GM21381 (cell line): ENCODE measurements at regions not wholly inside any gene's neighbourhood (a gene's known extent, or its start where the extent isn't known, plus 50 kb on each side); places are given as distances from the start of the nearest gene placed in this dataset.

Experiments
- ATAC-seq: cut with Tn5 transposase; IDR thresholded peaks from one replicate; pipeline ENCODE4 v1.9.1; 2021; ENCODE audit warnings: mild to moderate bottlenecking, moderate library complexity; ENCODE audit not compliant: unreplicated experiment

DNA sequence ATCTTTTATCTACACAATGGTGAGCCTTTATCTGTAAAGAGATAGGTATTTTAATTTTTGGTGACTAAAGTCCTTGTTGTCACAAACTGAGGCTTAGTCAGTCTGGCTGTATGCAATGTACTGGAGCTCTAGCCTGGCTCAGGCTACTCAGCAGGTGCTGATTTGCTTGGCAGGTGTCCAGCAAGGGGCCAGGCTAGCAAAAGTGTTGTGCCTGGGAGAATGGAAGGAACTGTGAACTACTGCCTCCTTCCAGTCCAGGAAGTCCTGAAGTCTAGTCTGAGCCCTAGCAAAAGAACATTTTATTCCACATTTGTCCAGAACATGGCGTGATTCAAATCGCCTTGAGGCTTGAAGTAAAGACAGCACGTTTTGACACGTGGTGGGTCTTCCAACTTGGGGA is 260.5 kb downstream of the CCDC85A start:
- no peak for ATAC-seq

DNA sequence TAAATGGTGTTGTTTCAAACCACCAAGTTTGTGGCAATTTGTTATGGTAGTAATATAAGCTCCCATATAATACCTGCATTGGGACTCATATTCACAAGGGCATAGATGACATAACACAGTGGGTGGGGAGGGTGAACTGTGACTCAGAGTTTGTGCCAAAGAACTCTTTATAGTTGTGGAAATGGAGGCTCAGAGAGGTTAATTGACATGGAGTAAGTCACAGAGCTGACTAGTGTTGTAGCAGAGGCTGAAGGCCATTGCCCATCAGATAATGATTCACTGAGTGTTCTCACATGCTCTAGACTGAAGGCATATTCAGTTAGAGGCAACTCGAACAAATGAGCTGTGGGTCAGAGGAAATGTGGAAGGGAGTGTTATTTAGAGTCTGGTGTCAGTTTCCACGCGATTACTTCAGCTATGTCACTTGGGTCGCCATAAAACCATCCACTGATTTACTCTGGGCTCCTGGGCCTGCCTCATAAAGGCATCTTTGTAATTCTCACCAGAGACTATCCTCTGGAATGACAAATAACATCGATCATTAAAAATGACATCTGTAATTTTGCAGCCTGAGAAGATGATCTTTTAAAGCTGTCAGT is 264.7 kb downstream of the CCDC85A start:
- ATAC-seq, result no peak

DNA sequence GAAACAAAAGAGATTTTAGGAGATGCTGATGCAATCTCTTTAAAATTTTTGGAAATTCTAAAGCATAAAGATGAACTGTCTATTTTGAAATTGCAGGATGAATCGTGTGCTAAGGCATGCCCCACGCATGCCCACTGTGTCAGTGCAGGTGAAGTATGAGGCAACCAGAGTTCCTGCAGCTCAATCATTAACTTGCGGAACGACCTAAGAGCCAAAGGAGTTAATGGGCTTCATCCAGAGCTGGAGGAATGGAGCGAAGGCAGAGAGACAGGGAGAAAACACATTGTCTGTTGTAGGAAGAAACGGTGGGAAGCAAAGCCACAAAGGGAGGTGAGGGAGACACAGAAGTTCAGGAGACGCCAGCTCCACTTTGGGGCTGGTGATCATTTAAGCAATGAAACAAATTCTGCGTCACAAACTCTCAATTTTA is 265.2 kb downstream of the CCDC85A start:
- ATAC-seq, result no peak

DNA sequence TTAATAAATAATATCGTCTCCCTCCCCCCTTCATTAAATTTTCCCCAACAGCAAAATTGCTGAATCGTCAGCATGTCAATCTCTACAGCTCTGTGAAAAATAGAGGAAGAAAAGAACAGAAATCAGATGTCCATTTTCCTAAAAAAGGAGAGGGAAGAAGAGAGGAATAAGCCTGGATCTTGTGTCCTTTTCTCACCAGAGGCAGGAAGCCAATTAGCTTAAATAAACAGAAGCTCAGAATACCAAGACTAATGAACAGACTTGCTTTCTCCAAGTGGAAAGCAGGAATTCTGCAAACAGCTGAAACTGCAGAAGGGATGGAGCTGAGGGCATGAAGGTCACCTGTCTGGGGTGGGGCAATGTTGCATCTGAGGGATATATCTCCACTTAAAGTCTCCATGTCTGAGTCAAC is 265.7 kb downstream of the CCDC85A start:
- no peak for ATAC-seq

DNA sequence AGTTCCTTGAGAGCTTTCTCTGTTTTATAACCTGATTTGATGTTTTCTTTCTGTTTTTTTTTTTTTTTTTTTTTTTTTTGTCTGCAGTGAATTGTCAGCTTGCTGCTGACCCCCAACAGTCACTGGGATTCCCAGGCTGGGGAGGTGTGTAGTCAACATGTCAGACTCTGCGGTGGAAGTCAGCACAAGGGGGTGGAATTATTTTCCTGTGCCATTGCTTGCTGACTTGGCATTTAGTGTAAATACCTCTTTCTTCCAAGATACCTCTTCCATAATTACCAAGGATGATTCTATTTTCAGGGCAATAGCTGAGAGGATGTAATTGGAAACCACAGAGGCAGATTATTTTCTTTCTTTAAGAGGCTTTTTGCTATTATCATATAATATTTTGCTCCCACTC is 266.3 kb downstream of the CCDC85A start:
- ATAC-seq, result no peak

DNA sequence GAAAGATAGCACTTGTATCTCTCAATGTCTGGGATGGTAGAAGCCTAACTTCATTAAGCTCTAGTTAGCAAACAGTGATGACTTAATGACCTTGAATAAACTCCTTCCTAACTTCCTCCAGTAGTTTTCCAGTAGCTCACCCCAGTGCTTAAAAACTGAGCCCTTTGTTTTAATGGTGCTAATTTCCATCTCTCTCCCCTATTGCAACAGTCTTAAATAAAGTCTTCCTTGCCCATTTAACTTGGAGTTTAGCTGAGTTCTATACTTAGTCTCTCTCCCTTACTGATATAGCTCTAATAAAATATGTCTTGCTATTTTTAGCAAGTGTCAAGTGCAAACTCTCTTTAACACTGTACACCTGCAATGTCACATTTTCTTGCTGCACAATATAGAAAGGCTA is 267.0 kb downstream of the CCDC85A start:
- ATAC-seq, result no peak

DNA sequence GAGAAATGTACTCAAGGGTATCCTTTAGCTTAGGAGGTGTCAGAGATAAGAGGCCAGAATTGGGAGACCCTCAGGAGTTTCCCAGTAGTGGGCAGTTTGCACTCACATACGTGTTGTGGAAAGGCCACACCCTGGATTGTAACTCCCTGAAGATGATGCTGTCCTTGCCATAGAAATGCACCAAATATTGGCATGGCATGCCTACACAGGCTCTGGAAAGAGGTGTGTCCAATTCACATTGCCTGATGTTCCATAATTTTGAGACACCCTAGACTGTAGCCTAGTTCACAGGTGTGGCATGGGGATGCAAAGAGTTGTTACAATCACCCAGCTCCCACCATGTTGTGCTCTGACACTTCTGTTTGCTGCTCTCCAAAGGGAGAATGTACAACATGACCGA is 271.9 kb downstream of the CCDC85A start:
- no peak for ATAC-seq

DNA sequence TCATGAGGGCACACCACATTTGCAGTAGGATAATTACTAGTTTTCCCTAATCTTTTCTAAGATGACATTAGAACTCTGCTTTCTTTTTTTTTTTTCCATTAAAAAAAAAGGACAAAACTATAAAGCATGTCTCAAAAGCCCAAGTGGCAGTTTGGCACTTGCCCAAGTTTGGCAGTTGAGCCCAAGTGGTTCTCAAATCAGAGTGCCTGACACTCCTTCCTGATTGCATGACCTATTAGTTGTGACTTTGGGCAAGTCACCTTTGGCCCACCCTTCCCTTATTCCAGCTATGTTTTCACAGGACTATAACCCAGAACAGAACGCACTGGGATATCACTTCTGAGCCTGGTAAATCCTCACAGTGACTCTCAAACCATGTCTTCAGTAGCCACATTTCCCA is 273.0 kb downstream of the CCDC85A start:
- no peak for ATAC-seq

DNA sequence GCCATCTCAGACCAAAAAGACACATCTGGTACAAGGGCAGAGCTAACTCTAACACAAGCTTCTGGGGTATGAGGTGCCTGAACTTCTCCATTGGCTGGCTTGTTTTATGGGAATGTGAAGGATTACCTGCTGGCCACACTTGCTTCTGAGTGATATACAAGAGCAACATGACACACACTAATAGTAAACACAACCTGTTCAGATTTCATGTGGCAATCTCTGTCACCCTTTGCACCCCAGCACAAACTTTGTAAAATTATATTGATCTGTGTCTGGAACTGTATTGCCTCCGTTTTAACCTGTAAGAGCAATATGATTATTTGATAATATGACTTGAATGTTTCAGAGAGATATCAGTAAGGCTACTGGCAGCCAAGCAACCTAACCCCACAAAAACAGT is 276.7 kb downstream of the CCDC85A start:
- ATAC-seq, result no peak

DNA sequence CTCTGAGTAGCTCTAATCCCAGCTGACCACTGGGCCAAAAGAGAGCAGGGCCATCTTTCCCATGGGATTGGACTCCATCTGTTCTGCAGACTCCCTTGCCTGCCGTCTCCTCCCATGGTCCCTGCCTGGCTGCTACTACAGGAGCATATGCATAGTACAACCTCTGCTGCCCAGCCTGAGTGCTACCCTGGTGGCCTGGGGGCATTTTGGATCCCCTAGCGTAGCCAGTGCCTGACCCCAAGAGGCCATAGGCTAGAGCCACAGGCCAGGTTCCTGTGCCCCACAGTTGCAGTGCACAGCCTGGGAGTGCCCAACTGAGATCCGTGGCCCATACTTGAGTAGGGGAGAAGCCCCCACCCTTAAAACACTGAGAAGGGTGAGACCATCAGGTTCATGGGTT is 280.3 kb downstream of the CCDC85A start:
- no peak for ATAC-seq

DNA sequence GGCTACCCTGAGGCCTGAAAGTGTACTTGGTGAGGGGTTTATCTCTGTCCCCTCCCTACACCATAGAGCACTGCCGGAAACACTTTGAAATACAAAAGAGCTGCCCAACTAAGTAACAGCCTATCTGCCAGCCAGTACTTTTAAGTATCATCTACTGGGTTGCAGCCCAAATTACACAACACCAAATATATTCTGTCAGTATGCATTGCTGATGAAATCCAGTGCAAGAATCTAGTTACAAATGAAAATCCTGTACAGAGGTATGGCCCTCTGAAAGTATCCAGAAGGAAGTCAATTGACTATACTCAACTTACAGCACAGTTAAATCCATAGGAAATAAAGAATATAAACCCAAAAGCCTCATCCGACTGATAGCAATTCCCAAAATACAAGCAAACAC is 280.8 kb downstream of the CCDC85A start:
- no peak for ATAC-seq

DNA sequence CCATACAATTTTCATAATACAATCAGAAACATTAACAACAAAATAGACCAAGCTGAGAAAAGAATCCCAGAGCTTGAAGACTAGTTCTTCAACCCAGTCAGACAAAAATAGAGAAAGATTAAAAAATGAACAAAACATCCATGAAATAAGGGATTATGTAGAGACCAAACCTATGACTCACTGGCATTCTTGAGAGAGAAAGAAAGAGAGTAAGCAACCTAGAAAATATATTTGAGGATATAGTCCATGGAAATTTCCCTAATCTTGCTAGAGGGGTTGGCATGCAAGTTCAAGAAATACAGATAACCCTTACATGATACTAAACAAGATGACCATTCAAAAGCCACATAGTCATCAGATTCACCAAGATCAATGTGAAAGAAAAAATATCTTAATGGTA is 281.7 kb downstream of the CCDC85A start:
- ATAC-seq, result no peak

DNA sequence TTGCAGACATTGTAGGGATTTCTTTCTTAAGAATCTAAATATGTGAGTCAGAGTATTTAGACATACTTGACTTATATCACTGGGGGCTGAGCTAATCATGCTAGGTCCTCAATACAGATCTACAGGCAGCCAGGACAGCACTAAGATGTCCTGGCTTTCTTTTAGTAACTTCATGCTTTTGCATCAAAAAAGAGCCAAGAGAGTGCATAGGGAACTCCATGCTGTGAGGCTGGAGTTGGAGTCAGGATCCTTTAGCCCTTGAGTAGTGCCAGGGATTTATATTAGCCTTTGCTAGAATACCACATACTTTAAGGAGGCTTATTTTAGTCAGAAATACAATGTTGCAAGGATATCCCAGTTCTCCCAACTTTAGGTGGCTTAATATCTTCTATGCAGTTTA is 289.7 kb downstream of the CCDC85A start:
- no peak for ATAC-seq

DNA sequence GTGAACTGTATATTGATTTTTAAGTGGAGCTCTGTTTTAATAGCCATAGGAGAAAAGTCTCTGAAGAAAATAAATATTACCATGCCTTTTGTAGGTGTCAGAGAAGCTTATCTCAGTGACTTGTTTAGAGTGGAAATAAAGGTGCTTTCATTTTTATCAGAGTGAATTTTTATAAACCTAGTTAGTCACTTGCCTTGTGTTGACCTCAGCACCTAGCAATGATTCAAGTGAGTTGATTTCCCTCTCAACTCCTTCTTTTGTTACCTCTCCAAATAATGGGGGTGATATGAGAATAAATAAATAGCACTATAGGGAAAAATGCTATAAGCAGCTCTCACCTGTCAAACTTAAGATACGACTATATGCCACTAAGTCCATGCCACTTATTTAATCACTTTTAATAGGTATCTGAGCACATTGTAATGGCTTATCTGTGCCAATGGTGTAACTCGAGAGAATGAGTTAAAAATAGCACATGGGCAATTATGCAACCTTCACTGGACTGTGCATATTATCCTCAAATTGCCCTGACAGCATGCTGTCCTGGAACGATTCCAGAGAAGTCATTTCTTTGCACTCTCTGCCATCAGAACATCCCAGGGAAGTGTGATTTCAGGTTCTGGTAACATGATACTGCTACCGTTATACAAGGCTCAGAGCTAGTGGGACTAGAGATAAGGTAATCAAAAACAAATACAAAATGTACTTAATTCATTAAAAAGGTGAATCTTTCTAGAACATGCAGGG is 290.8 kb downstream of the CCDC85A start:
- no peak for ATAC-seq

DNA sequence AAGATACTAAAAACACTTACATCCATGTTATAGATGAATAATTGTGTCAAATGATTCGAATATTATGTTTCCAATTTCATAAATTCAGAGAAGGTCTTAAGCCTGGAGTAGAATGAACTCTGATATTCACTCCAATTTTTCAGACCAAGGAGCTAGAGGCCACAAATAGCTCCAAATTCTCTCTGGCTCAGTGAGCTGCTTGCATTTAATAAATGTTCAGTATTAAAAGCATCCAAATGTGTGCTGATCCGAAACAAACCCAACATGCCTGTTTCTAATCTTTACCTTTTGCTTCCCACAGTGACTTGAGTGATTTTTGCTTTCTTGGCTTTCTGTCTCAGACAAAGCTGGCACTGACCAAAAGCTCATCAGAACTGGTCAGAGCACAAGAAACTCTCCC is 291.4 kb downstream of the CCDC85A start:
- no peak for ATAC-seq

DNA sequence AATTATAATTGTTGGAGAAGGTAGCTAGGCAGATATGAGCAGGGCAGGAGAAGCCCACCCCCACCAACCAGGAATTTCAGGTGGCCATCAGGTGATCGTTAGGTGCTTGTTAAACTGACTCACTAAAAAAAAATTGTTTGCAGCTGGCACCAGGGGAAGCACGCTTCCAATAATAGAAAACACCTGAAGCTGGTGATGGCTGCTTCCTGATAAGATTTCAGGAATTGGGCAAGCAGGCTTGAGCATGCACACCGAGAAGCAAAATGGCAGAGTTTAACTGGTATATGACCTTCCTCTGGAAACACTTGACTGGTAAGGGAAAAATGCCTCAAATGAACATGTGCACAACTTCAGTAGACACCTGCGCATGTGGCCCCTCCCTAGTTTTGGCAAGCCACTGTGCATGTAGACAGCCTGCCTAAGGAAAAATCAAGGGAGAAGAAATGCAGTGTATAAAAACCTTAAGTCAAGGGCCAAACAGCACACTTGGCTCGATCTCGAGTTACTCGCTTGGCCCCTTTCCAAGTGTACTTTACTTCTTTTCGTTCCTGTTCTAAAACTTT is 292.8 kb downstream of the CCDC85A start:
- ATAC-seq, result no peak

DNA sequence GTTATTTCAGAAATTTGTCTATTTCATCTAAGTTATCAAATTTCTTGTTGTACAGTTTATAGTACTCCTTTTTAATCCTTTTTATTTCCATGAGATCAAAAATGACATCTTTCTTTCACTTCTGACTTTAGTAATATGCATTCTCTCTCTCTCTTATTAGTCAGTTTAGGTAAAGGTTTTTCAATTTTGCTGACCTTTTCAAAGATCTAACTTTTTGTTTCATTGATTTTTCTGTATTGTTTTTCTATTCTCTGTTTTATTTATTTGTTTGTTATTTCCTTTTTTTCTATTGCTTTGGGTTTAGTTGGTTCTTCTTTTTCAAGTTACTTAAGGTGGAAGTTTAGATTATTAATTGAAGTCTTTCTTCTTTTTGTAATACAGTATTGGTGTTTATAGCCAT is 294.2 kb downstream of the CCDC85A start:
- ATAC-seq, result no peak

DNA sequence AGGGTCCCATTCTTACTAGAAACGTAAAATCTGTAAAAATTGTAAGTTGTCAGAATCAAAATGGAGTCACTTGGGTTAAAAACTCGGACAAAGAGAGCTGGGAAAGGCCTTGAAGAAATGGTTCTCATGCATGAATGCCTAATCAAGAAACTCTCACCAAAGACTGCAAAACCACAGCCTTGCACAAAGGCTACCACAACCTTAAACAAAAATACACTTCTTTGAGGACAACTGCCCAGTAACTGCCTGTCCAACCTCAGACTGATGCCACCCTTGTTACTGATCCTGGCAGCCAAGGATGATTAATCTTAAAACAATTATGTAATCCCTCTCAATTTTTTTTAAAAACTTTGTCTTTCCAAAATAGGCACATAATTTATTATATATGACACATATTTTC is 299.3 kb downstream of the CCDC85A start:
- no peak for ATAC-seq

DNA sequence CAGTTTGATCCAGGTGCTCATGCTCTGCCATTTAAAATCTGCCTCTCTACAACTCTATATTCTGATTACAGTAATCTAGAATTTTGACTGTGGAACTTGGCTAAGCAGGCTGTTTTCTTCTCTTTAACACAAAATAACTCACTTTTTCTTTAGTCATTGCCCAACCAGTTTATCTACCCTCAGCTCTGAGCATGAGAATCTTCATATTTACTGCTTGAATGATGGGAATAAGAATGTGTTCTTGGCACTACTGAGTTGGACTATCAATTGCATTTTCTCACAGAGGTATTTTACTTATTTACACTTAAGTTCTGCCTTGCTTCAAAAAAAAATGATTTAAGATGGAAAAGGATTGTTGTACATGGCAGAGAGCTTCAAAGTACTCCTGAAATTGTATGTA is 301.1 kb downstream of the CCDC85A start:
- ATAC-seq, result no peak

DNA sequence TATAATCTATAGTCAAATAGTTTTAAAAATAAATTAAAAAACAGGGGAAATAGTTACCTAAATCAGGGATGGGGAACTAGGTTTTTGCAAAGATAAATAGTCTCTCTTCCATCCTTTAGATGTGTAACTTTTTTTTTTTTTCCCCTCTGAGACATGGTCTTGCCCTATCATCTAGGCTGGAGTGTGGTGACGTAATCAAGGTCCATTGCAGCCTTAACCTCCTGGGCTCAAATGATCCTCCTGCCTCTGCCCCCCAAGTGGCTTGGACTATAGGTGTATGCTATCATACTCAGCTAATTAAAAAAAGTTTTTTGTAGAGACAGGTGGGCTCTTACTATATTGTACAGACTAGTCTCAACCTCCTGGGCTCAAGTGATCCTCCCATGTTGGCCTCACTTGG is 316.5 kb downstream of the CCDC85A start:
- ATAC-seq, result no peak

DNA sequence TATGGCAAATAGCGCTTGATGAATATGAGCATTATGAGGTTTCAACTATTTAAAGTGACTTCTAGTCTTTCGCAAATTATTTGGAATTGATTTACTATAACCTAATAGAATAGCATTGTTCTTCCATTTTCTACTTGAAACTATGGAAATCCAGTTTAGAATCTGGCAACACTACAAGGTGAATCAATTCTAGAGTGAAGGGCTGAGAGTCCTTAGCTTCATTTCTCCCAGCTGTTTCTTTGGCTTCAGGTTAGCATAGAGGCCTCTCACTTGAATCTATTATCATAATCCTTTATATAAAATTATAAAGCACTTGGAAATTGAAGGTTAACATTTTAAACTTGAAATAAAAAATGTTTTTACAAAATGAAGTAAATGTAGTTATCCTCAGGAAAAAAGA is 318.8 kb downstream of the CCDC85A start:
- ATAC-seq, result no peak

DNA sequence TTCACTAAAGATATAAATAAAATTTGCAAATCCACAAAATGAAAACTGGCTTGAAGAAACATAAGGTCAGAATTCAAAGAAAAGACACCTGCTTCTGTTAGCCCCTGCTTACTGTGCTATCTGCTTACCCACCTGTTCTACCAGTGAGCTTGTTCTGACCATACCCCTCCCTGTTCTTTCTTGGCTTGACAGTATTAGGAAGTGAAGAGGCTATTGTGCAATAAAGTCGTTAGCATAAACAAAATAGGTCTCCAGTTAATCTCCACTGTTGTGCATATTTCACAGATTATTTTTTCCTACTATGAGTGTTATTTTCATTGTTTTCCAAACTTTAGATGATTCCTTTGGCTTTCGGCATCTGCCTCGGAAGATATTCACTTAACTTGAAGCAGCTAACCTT is 322.1 kb downstream of the CCDC85A start:
- no peak for ATAC-seq

DNA sequence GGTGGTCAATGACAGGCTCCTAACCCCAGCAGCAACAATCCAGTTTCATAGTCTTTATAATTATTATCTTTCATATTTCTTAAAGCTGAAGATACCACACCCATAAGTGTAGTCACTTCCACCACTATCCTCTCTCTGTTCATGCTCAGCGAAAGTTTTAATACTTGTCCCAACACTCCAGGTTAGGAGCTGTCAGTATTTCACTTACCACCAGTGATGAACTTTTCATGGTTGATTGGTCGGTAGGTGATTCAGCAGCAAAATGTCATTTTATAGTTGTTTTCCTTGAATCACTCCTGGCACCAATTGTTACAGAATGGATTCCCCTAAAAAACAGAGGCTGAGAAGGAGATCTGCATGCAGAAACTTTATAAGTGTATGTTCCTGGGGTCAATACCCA is 324.9 kb downstream of the CCDC85A start:
- no peak for ATAC-seq
